GM21619 (cell line): ENCODE measurements at regions not wholly inside any gene's neighbourhood (a gene's known extent, or its start where the extent isn't known, plus 50 kb on each side); places are given as distances from the start of the nearest gene placed in this dataset.
"Not testable (repeated sequence)": the region's sequence is repeated elsewhere in the genome, so short reads cannot be mapped to it uniquely, and the experiment has no call there.

Source experiments
- ATAC-seq: cut with Tn5 transposase; IDR thresholded peaks from one replicate; pipeline ENCODE4 v1.9.1; 2021; ENCODE audit not compliant: unreplicated experiment

DNA sequence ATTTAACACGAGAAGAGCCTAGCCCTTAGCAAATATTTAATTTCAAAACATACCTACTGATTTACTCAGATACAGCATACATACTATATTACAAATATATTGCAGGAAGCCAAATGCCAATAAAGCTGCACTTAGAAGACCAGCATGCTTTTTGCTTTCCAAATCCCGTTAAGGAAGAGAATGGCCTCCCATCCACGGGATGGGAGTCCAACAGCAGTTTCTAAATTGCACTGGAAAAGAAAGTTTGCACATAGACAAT is 156.3 kb upstream of the FOXN3 start:
- ATAC-seq, result no peak

DNA sequence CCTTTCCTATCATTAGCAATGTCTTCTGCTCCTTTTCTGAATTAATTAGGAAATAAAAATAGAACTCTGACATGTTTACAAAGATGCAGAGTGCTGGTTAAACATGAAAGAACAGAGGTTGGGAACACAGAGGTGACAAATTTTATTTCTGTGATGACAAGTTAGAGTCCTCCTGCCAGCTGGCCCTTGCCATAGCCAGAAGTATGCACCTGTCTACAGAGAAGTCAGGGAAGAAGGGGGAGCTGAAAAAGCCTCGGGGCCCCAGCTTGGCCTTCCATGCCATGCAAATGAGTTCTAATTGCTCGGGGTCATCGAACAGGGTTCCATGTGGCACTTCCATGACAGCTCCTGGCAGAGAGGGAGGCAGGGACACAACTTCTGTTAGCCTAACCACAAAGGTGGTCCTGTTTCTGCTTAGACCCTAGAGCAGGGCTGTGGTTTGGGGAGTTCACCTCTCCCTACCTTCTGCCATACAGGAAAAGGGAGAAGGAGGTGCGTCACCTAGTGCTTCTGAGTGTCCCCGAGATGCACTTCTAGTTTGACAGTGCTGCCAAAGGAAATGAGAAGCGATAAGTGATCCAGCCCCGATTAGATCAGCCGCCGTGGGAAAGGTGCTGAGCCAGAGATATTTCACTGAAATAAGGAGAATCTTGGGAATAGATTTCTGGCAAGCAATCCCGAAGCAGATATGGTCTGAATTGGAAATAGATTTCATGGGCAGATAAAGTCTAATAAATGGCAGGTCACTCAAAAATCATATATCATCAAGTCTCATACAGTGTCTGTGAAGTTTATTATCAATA is 155.8 kb upstream of the FOXN3 start:
- ATAC-seq, result no peak

DNA sequence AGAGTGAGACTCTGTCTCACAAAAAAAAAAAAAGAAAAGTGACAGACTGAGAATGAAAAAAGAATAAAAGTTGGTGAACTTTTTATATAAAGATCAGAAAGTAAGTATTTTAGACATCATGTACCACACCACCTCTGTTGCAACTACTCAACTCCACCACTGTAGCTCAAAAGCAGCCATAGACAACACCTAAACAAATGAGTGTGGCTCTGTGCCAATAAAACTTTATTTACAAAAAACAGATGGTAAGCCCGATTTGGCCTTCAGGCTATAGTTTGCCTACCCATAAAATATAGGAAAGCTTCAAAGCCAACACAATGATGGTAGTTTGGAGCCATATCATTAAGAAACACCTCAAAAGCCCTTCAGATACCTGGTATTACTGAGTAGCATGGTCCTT is 154.5 kb upstream of the FOXN3 start:
- no peak for ATAC-seq

DNA sequence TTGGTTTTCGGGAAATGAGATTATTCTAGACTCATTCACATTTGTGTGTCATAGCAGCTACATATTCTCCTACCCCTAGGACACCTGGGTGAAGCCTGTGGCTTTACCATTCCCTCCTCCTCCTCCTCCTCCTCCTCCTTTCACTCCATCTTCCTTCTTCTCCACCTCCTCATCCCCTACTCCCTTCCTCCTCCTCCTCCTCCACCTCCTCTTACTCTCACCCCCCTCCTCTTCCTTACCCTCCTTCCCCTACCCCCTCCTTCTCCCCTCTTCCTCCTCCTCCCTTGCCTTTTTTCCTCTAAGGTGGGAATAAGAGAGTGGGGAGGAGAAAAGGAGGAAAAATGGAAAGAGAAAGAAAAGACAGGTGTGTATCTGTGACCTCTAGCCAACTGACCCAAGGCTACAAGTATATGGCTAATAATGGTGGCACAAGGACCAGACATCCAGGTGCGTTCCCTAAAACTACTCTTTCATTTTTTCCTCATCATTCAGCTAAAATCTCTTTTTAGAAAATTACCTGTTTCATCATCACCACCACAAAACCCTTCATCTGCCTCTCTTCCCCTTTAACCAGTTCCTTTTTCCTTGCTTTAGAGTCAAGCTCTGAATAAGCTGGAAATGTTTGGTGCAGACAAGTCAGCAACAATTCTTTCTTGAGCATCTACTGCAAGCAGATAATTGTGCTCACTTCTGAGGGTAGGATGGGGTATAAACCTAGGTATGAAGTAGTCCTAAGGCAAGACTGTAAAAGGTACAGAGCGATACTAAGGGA is 149.8 kb upstream of the FOXN3 start:
- ATAC-seq, result no peak

DNA sequence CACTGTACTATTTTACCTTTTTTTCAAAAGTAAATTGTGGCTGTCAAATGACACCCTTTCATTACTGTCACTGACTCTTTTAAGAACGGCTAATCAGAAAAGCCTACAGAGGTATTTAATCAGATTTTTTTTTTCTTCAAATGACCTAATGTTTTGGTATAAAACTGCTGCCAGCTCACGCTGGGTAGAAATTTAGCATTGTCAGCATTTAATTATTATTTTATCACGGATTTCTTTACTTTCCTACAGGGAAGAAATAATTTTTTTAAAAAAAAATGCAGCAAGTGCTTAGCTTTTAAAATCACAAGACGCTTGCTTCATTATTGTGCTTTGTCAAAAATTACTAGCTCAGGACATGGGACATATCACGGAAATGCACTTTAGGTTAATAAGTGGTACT is 149.1 kb upstream of the FOXN3 start:
- ATAC-seq, result no peak

DNA sequence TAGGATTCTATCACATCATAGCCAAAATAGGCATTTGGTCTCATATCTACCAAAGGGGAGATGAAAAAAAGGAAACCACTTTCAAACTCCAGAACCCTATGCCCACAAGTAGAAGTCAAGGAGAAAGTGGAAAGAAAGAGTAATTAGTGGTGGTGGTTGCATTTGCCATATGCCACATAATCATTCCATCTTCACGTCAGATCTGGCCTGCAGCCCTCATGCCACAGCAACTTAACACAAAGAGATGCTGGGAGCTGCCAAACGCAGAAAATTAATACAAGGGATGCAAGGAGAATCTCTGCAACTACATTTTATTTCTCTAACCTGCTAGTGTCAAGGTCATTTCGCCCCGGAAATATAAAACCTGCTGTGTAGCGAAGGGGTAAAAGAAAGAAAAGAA is 148.6 kb upstream of the FOXN3 start:
- no peak for ATAC-seq

DNA sequence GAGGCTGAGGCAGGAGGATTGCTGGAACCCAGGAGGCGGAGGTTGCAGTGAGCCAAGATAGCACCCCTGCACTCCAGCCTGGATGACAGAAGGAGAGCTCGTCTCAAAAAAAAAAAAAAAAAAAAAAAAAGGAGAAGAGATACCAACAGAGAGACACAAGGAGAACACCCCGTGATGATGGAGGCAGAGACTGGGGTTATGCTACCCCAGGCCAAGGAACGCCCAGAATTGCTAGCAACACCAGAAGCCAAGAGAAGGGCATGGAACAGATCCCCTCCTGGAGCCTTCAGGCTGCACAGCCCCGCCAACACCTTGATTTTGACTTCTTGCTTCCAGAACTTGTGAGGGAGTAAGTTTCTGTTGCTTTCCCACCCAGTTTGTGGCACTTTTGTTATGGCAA is 148.0 kb upstream of the FOXN3 start:
- no peak for ATAC-seq

DNA sequence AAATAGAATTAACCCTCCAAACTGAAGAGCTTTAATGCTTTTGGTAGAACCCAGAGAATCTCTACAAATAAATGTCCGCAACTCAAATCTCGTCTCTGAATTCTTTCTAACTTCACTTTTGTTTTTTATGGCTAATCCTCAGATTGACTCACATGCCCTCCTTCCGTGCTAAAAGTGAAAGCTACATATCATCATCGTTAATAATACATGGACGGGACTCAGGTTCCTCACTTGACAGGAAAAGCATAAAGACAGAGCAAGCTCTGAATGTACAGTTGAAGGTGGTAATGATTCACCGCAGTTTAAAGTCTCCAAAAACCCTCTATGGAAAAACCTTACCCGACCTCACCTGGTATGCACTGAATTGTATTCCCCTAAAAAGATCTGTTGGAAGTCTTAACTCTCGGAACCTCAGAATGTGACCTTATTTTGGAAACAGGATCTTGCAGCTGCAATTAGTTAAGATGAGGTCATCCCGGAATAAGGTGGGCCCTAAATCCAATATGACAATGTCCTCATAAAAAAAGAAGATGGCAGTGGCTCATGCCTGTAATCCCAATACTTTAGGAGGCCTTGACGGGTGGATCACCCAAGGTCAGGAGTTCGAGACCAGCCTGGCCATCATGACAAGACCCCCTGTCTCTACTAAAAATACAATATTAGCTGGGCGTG is 147.4 kb upstream of the FOXN3 start:
- no peak for ATAC-seq

DNA sequence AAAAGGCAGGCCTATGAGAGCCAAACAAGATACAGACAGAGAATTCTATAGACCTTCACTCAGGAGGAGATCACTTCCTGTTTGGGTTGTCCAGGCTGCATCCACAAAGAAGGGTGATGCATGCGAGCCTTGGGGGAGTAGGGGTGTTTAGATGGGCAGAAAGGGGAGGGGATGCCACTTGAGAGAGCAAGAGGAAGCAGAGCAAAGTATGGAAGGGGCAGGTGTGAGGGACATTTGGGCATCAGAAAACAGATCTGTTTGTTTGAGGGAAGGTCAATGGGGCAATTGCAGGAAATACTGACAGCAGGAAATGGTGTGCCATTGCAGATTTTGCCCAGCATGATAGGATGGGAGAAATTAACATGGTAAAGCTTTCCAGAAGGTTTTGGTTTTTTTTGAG is 146.4 kb upstream of the FOXN3 start:
- no peak for ATAC-seq

DNA sequence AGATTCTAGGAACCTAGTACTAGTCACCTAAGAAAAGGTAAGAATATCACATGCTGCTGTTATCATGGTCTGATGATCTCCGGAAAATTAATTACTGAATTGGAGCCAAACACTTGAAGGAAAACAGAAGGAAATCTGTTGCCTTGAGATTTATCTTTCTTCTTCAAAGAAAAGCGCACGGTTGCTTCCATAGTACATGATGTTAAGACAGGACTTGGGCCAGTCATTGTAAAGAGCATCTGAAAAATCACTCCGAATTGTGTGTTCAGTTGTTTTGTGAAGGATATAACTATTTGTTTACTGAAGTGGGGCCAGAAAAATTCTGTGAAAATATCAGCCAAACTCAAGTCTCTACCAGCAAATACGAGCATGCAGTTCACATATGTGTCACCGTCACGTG is 134.9 kb upstream of the FOXN3 start:
- ATAC-seq, result no peak

DNA sequence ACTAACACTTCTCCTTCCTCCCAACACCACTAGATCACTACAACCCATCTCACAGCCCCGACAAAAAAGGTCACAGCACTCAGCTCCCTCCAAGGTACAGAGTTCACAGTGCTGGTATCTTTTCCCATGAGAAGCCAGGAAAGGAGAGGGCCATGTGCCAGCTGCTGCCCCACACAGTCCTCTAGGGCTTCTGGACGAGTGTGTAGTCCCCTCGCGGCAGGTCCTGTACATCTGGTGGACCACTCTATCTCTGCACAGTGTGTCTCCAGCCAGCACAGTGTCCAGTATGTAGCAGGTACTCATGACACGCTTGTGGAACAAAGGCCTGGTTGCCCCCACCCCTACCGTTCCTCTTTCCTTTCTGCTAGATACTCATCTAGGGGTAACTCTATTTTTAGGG is 134.4 kb upstream of the FOXN3 start:
- ATAC-seq, result no peak

DNA sequence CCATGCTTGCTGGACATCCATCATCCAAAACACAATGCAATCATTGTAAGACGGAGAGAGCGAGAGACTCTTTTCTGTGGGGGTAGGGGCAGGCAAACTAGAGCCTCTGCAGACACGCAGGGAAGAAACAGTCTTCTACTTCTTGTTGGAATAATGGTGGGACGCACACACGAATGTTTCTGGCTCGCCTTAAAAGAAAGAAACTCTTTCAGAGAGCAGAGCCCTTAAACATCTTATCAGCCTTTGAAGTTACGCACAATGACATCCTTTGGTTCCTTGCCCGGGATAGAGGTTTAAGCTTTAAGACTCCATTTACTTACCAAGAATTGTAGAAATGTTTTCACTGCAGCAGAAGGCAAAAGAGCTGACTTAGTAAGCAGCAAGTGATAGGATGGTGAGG is 133.8 kb upstream of the FOXN3 start:
- ATAC-seq, result no peak

DNA sequence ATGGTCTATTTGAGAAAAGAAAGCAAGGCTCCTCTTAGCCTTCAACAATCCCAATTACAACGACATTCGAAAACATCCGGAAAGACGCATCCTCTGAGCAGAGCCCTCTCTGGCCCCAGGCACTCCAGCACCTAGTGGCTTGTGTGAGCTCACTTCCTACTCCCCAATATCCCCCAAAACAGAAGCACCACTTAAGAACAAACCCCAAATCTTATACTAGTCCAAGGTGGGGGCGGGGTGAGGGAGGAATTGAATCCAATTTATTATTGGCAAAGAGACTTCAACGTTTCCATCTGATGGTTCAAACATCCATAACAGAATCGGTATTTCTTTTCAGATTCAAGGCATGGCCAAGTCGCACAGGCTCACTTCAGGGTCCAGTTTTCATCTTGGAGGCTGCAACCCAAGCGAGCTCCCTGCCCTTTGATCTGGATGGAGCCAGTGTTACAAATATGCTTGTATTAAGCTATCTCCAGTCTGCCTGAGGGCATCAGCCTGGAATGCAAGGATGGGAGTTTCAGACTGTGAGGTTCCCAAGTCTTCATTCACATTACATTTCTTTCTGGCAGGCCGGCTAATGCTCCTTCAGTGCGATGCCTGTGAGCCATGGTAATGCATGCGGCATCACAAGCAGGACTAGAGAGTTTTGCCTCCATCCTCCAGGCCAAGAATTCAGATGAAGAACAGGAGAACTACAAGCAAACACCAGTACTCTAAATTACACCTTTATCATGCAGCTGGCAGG is 132.5 kb upstream of the FOXN3 start:
- no peak for ATAC-seq

DNA sequence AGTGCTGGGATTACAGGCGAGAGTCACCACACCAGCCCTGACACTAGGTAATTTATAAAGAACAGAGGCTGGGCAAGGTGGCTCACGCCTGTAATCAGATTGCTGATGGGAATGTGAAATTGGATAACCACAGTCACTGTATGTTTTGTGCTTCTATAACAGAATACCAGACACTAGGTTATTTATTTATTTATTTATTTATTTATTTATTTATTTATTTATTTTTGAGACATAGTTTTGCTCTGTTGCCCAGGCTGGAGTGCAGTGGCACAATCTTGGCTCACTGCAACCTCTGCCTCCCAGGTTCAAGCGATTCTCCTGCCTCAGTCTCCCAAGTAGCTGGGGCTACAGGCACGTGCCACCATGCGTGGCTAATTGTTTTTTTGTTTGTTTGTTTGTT is 130.0 kb upstream of the FOXN3 start:
- ATAC-seq, result not testable (repeated sequence)

DNA sequence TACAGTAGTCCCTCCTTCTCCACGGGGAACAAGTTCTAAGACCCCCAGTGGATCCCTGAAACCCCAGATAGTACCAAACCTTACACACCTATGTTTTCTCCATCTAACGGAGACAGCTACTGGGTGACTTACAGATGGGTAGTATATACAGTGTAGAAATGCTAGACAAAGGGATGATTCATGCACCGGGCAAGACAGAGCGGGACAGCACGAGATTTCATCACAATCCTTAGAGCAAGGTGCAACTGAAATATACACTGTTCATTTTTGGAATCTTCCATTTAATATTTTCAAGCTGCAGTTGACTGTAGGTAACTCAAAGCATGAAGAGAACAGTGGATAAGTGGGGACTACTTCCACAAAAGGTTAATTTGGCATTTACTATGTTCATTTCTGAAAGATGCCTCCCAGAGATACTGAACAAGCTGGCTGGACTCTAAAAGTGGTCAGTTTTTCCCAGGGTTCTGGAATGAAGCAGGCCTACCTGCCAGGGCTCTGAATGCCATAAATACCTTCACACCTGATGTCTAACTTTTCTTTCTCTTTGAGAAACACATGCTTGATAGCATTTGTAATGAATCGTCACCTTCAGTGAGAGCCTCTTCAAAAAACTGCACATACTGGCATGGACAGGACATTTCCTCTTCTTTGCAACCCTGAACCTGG is 127.7 kb upstream of the FOXN3 start:
- no peak for ATAC-seq

DNA sequence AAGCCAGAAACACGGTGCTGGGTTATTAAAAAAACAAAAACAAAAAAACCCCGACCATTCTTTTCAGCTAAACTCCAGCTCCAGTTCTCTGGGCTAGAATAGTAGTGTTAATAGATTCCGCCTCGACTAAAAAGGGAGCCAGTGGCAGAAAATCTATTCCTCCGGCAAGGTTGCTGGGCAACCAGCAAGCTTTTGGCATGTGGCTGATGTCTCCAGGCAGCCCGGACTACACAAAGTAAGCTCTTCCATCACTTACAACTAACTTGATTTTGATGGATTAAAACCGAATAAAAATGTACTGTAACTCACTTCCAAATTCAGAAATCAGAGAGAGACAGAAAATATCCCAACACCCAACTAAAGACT is 126.4 kb upstream of the FOXN3 start:
- ATAC-seq, result no peak

DNA sequence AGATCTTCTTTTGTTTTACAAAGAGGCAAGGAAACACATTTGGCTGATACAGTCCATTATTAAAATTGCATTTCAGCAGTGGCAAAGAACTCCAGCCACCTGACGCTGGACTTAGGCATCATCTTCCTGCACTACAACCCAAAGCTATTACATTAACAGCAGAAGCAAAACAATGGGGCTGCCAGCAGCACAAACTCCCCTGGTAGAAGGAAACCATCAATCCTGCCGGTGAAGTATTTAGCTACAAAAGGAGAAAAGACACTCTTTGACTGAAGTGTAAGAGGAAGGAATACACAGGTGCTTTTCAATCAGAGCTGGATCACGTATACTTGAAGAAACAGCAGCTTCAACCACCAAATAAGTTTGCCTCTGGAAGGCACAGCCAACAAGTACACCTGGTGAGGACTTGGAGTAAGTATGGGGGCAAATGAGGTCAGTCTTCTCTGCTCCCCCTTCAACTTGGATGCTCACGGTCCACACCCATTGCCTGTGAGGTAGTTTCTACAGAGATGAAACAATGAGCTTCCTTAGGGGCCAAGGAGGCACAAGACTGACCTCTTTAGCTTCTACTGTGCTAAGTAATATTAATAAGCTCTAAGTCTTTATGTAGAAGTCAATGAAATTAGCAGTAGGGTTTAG is 125.9 kb upstream of the FOXN3 start:
- ATAC-seq, result no peak

DNA sequence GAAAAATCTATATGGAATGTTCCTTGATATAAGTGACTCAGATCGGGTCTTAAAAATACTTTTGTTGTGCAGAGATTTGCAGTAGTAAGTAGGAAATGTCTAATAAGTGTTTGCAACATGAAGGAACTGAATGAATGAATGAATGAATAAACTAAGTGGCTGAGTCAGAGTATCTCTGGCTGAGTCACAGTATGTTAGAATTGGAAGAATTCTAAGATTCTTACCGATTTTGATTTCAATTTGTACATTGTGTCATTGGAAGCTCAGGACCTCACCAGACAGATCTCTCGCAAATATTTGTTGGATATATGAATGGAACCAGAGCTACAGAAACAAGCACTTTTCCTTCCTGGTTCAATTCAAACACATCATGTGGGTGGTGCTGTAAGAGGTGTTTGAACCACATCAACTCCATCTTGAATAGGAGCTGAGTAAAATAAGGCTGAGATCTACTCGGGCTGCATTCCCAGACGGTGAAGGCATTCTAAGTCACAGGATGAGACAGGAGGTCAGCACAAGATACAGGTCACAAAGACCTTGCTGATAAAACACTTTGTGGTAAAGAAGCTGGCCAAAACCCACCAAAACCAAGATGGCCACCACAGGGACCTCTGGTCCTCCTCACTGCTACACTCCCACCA is 123.9 kb upstream of the FOXN3 start:
- ATAC-seq, result no peak

DNA sequence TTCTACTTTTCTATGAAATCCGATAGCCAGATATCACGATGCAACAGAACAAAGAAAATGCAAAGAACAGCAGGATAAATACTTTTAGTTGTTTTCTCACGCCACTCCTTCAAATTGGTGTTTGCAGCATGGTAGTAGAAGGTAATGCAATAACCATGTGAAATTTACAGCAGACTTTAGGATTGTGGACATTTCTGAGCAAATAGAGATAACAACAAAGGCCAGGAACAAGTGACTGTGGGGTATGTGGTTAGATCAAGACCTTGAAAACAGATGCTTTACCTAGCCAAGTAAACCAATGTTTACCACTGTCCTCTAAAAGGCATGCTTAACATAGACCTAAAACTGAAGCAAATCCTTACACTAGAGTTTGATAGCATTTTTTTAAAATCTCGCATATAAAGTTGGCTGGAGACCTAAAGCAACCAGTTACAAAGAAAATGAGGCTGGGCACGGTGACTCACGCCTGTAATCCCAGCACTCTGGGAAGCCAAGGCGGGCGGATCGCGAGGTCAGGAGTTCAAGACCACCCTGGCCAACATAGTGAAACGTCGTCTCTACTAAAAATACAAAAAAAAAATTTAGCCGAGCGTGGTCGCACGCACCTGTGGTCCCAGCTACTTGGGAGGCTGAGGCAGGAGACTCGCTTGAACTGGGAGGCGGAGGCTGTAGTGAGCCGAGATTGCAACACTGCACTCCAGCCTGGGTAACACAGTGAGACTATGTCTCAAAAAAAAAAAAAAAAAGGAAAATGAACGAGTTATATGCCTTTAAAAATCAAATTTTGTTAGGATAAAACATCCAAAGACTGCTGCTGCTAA is 123.2 kb upstream of the FOXN3 start:
- ATAC-seq, result no peak
